ENCODE measurements at regions not wholly inside any gene's neighbourhood (a gene's known extent, or its start where the extent isn't known, plus 50 kb on each side); places are given as distances from the start of the nearest gene placed in this dataset.
A peak's percentile ranks its signal among the peaks of the same experiment; 100 is the strongest.

GRCh38 chrX:16023790-16024734 lies 99.3 kb upstream of the GRPR start:
- DNase-seq (ENCODE audit: insufficient read length, low spot score) (peak; percentile 22), FAIRE-seq (peak; percentile 87)
- TF ChIP-seq SPI1 (IDR thresholded peaks at IDR 0.05; ENCODE audit: low read depth, low read length) (peak; percentile 69), POLR2A (IDR thresholded peaks at IDR 0.05; ENCODE audit: low read depth, low read length) (no peak), TAF1 (IDR thresholded peaks at IDR 0.05; ENCODE audit: low read depth, low read length) (no peak), POLR2AphosphoS5 (IDR thresholded peaks at IDR 0.05; ENCODE audit: low read depth, low read length) (no peak), PAX5 (IDR thresholded peaks at IDR 0.05; ENCODE audit: insufficient read depth, low read length, severe bottlenecking) (no peak), POU2F2 (IDR thresholded peaks at IDR 0.05; ENCODE audit: low read depth, low read length) (peak; percentile 56; the same call in 1 of the 2 replicates)

DNA sequence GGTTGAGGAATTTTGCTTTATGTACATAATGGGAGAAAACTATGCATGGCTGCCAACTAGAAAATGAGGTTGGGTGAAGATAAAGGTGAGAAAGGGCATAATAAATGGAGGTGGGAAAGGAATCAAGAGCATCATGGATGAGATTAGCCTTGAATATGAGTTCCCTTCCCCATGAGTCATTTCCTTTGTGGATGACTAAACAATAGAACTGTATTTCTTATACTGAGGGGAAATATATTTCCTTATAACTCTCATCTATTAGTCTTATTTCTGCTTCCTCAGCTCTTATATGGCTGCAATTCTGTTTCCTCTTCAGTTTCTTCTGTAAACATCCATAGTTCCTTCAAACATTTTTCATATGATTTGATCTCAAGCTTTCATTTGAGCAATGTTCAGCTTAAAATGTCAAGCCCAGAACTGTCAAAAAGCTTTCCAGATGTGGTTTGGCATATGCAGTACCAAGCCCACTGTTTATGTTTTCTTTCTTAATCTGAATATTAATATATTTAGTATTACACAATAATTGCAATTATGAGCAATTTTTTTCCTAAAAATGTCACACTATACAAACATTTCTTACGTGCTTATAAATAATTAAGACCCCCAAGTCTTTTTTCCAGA lies 100.7 kb upstream of the GRPR start:
- FAIRE-seq (no peak), DNase-seq (ENCODE audit: insufficient read length, low spot score) (no peak)
- TF ChIP-seq TAF1 (IDR thresholded peaks at IDR 0.05; ENCODE audit: low read depth, low read length) = no peak
- TF ChIP-seq POLR2A (IDR thresholded peaks at IDR 0.05; ENCODE audit: low read depth, low read length) = no peak
- no peak for TF ChIP-seq SPI1 (IDR thresholded peaks at IDR 0.05; ENCODE audit: low read depth, low read length)
- TF ChIP-seq POU2F2 (IDR thresholded peaks at IDR 0.05; ENCODE audit: low read depth, low read length) = no peak
- no peak for TF ChIP-seq POLR2AphosphoS5 (IDR thresholded peaks at IDR 0.05; ENCODE audit: low read depth, low read length)
- no peak for TF ChIP-seq PAX5 (IDR thresholded peaks at IDR 0.05; ENCODE audit: insufficient read depth, low read length, severe bottlenecking)

DNA sequence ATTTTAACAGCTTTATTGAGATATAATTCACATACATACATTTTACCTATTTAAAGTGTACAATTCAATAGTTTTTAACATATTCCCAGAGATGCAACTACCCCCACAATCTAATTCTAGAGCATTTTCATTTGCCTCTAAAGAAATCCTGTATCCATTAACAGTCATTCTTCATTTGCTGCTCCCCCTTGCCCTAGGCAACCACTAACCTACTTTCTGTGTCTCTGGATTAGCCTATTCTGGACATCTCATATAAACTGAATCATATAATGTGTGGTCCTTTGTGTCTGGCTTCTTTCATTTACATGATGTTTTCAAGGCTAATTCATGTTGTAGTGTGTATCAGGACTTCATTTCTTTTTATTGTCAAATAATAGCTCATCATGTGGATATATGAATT lies 105.1 kb upstream of the GRPR start:
- TF ChIP-seq PAX5 (IDR thresholded peaks at IDR 0.05; ENCODE audit: insufficient read depth, low read length, severe bottlenecking) = no peak
- no peak for TF ChIP-seq POLR2A (IDR thresholded peaks at IDR 0.05; ENCODE audit: low read depth, low read length)
- no peak for TF ChIP-seq POU2F2 (IDR thresholded peaks at IDR 0.05; ENCODE audit: low read depth, low read length)
- no peak for TF ChIP-seq POLR2AphosphoS5 (IDR thresholded peaks at IDR 0.05; ENCODE audit: low read depth, low read length)
- TF ChIP-seq TAF1 (IDR thresholded peaks at IDR 0.05; ENCODE audit: low read depth, low read length) = no peak
- no peak for TF ChIP-seq SPI1 (IDR thresholded peaks at IDR 0.05; ENCODE audit: low read depth, low read length)
- FAIRE-seq (no peak), DNase-seq (ENCODE audit: insufficient read length, low spot score) (no peak)

DNA sequence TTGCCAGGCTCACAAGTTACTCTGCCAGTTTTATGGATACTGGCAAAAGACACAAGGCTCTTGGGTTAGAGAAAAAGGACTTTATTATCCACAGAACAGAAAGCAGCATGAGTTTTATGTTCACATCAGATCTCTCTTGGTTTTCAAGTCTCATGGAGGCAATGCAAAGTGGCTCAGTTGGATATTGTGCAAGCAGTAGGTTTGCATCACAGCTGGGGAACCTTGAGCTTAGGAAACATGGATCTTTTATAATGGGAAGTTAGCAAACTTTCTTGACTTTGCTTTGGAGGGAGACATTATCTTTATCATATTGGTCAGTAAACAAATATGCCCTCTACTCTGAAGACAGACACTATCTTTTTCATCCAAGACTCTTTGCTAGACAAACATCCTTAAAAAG lies 109.2 kb upstream of the GRPR start:
- DNase-seq (ENCODE audit: insufficient read length, low spot score) (no peak), FAIRE-seq (no peak)
- TF ChIP-seq POLR2AphosphoS5 (IDR thresholded peaks at IDR 0.05; ENCODE audit: low read depth, low read length) (no peak), PAX5 (IDR thresholded peaks at IDR 0.05; ENCODE audit: insufficient read depth, low read length, severe bottlenecking) (no peak), SPI1 (IDR thresholded peaks at IDR 0.05; ENCODE audit: low read depth, low read length) (no peak), POU2F2 (IDR thresholded peaks at IDR 0.05; ENCODE audit: low read depth, low read length) (no peak), POLR2A (IDR thresholded peaks at IDR 0.05; ENCODE audit: low read depth, low read length) (no peak), TAF1 (IDR thresholded peaks at IDR 0.05; ENCODE audit: low read depth, low read length) (no peak)

- FAIRE-seq = no peak
- no peak for TF ChIP-seq TAF1 (IDR thresholded peaks at IDR 0.05; ENCODE audit: low read depth, low read length)
- no peak for TF ChIP-seq SPI1 (IDR thresholded peaks at IDR 0.05; ENCODE audit: low read depth, low read length)
- TF ChIP-seq POLR2AphosphoS5 (IDR thresholded peaks at IDR 0.05; ENCODE audit: low read depth, low read length) = no peak
- no peak for TF ChIP-seq PAX5 (IDR thresholded peaks at IDR 0.05; ENCODE audit: insufficient read depth, low read length, severe bottlenecking)
- no peak for TF ChIP-seq POU2F2 (IDR thresholded peaks at IDR 0.05; ENCODE audit: low read depth, low read length)
- no peak for TF ChIP-seq POLR2A (IDR thresholded peaks at IDR 0.05; ENCODE audit: low read depth, low read length)
Measured at GRCh38 chrX:16012250-16012649, 111.1 kb upstream of the GRPR start.

DNA sequence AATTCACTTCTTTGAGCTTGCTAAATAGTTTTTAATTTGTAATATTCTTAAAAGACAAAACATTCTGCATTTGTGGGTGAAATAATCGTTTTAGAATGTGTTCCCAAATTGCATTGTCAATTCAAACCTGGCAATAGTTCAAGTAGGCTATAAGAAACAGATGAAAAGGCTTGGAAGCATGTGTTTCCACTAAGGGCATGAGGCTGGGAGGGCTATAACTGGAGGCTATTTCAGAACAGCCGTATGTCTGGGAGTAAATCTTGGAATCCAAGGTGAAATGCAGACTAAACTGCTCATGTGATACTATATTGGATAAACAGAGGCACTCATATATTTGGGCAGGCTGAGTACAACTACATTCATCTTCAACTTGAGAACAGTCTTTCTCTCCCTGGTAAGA lies 117.4 kb upstream of the GRPR start:
- DNase-seq (ENCODE audit: insufficient read length, low spot score) = no peak
- FAIRE-seq = no peak

More at GRCh38 chrX:16012250-16012649, 111.1 kb upstream of the GRPR start:
- DNase-seq (ENCODE audit: insufficient read length, low spot score) = no peak

GRCh38 chrX:16002185-16002584 lies 121.2 kb upstream of the GRPR start:
- no peak for DNase-seq (ENCODE audit: insufficient read length, low spot score)
- FAIRE-seq = peak; percentile 80
- TF ChIP-seq POU2F2 (IDR thresholded peaks at IDR 0.05; ENCODE audit: low read depth, low read length) (no peak), POLR2AphosphoS5 (IDR thresholded peaks at IDR 0.05; ENCODE audit: low read depth, low read length) (no peak), POLR2A (IDR thresholded peaks at IDR 0.05; ENCODE audit: low read depth, low read length) (no peak), PAX5 (IDR thresholded peaks at IDR 0.05; ENCODE audit: insufficient read depth, low read length, severe bottlenecking) (no peak), TAF1 (IDR thresholded peaks at IDR 0.05; ENCODE audit: low read depth, low read length) (no peak), SPI1 (IDR thresholded peaks at IDR 0.05; ENCODE audit: low read depth, low read length) (no peak)

More for the DNA sequence above, 117.4 kb upstream of the GRPR start:
- TF ChIP-seq PAX5 (IDR thresholded peaks at IDR 0.05; ENCODE audit: insufficient read depth, low read length, severe bottlenecking) (no peak), POLR2A (IDR thresholded peaks at IDR 0.05; ENCODE audit: low read depth, low read length) (no peak), SPI1 (IDR thresholded peaks at IDR 0.05; ENCODE audit: low read depth, low read length) (no peak), POU2F2 (IDR thresholded peaks at IDR 0.05; ENCODE audit: low read depth, low read length) (no peak), POLR2AphosphoS5 (IDR thresholded peaks at IDR 0.05; ENCODE audit: low read depth, low read length) (no peak), TAF1 (IDR thresholded peaks at IDR 0.05; ENCODE audit: low read depth, low read length) (no peak)

GRCh38 chrX:15998350-15998749 lies 125.0 kb upstream of the GRPR start:
- FAIRE-seq (peak; percentile 38), DNase-seq (ENCODE audit: insufficient read length, low spot score) (no peak)
- TF ChIP-seq SPI1 (IDR thresholded peaks at IDR 0.05; ENCODE audit: low read depth, low read length) = peak; percentile 22; the same call in 1 of the 2 replicates
- TF ChIP-seq POLR2A (IDR thresholded peaks at IDR 0.05; ENCODE audit: low read depth, low read length) = no peak

- FAIRE-seq = peak; percentile 61
- TF ChIP-seq POLR2A (IDR thresholded peaks at IDR 0.05; ENCODE audit: low read depth, low read length) (no peak), PAX5 (IDR thresholded peaks at IDR 0.05; ENCODE audit: insufficient read depth, low read length, severe bottlenecking) (no peak), TAF1 (IDR thresholded peaks at IDR 0.05; ENCODE audit: low read depth, low read length) (no peak), SPI1 (IDR thresholded peaks at IDR 0.05; ENCODE audit: low read depth, low read length) (no peak), POLR2AphosphoS5 (IDR thresholded peaks at IDR 0.05; ENCODE audit: low read depth, low read length) (no peak), POU2F2 (IDR thresholded peaks at IDR 0.05; ENCODE audit: low read depth, low read length) (no peak)
Measured at GRCh38 chrX:15989716-15990115, 133.6 kb upstream of the GRPR start.

More at GRCh38 chrX:15989716-15990115, 133.6 kb upstream of the GRPR start:
- no peak for DNase-seq (ENCODE audit: insufficient read length, low spot score)
